ENCODE measurements at regions not wholly inside any gene's neighbourhood (a gene's known extent, or its start where the extent isn't known, plus 50 kb on each side); places are given as distances from the start of the nearest gene placed in this dataset.

- TF ChIP-seq CTCF (IDR thresholded peaks at IDR 0.05; ENCODE audit: low read depth, low read length, missing input control) (no peak), YY1 (IDR thresholded peaks at IDR 0.05) (no peak), REST (IDR thresholded peaks at IDR 0.05) (no peak), MAX (IDR thresholded peaks at IDR 0.05) (no peak), JUND (IDR thresholded peaks at IDR 0.05) (no peak), ZBTB33 (IDR thresholded peaks at IDR 0.05) (no peak), EGR1 (IDR thresholded peaks at IDR 0.05; ENCODE audit: low read depth in 2 of 2) (no peak), SP1 (IDR thresholded peaks at IDR 0.05) (no peak), RAD21 (IDR thresholded peaks at IDR 0.05) (no peak), ATF3 (IDR thresholded peaks at IDR 0.05) (no peak), RXRA (IDR thresholded peaks at IDR 0.05) (no peak), TAF1 (conservative IDR thresholded peaks at IDR 0.05) (no peak)
These were observed 541.1 kb upstream of the PRMT6 start for GRCh38 chr1:106515375-106515774.

Data from liver (tissue), 3 donors.